HG03442 (cell line): ENCODE measurements at regions not wholly inside any gene's neighbourhood (a gene's known extent, or its start where the extent isn't known, plus 50 kb on each side); places are given as distances from the start of the nearest gene placed in this dataset.

Source experiments
- ATAC-seq: cut with Tn5 transposase; IDR thresholded peaks from one replicate; pipeline ENCODE4 v1.9.1; 2021; ENCODE audit warnings: mild to moderate bottlenecking, moderate library complexity; ENCODE audit not compliant: unreplicated experiment

DNA sequence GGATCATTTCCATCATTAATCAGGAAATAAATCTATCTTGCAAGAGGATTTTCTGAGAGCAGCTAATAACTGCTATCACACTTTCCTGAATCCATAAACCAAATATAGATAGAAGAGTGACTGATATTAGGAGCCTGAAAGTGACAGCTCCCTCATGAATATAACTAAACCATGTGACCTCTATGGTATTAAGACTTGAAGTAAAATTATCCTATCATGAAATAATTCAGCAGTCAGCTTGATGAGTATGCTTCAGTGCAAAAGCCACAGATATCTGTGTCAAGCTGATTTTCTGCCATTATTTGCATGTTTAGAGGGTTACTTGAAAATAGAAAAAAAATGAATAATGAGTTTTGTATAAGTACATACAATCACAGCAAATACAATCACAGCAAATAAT lies 80.1 kb upstream of the PPP1R3A start:
- ATAC-seq: no peak

- ATAC-seq: no peak
These were observed 77.6 kb upstream of the PPP1R3A start for GRCh38 chr7:113996405-113996804.

GRCh38 chr7:113986216-113986615 lies 67.4 kb upstream of the PPP1R3A start:
- no peak for ATAC-seq

DNA sequence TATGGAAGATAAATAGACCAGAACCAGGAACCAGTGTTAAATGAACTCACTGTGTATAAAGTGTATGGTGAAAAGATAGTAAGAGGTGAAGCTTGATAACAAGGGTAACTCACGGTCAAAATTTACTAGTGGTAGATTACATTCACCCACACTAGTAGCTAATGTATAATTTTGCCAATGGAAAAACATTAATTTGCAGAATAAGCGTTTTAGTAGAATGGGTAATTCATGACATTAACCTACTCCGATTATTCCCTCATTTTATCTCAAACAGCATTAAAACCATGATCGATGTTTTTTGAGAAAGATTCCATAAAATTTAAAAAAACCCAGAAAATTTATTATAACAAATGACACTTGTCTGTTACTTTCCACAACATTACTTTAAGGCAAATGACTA lies 57.7 kb upstream of the PPP1R3A start:
- no peak for ATAC-seq

- ATAC-seq: no peak
These were observed 49.9 kb upstream of the PPP1R3A start for GRCh38 chr7:113968713-113969112.
